Fibroblast of lung (primary cell): ENCODE measurements at regions not wholly inside any gene's neighbourhood (a gene's known extent, or its start where the extent isn't known, plus 50 kb on each side); places are given as distances from the start of the nearest gene placed in this dataset.

Experiments used
- EZH2 ChIP-seq: IDR thresholded peaks from 2 replicates; pipeline ENCODE4 v1.5.1; 2012; ENCODE audit warnings: low read length, control low read depth, mild to moderate bottlenecking; ENCODE audit errors: missing control alignments
- TF ChIP-seq, protein P1 (sequence below), 2 donors: IDR thresholded peaks in 1 of 2; conservative IDR thresholded peaks in 1 of 2; 1 replicate in 1 of 2; 2 replicates in 1 of 2; pipeline ENCODE4 v1.5.1; 2011 to 2012; ENCODE audit warnings: low read length in 2 of 2, control low read depth in 1 of 2, inconsistent platforms in 1 of 2, low read depth in 1 of 2, mild to moderate bottlenecking in 1 of 2

DNA sequence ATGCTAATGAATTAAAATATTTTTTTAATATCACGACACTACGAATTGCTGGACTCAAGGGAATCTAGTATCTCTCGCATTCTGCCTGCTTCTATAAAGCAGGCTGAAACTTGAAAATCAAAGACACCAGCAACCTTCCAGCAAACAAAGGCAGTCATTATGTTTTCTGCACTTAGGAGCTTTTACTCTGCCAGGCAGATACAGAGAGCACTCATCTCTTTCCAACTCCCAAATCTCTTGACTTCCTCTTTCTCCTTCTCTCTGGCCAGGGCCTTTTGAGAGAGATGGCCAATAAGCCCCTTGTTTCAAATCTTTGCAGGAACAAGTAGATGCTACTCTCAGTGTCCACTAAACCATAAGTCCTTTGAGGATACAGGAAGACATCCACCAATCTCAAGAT is 95.2 kb upstream of the KLF3 start:
- TF ChIP-seq, protein P1, sequence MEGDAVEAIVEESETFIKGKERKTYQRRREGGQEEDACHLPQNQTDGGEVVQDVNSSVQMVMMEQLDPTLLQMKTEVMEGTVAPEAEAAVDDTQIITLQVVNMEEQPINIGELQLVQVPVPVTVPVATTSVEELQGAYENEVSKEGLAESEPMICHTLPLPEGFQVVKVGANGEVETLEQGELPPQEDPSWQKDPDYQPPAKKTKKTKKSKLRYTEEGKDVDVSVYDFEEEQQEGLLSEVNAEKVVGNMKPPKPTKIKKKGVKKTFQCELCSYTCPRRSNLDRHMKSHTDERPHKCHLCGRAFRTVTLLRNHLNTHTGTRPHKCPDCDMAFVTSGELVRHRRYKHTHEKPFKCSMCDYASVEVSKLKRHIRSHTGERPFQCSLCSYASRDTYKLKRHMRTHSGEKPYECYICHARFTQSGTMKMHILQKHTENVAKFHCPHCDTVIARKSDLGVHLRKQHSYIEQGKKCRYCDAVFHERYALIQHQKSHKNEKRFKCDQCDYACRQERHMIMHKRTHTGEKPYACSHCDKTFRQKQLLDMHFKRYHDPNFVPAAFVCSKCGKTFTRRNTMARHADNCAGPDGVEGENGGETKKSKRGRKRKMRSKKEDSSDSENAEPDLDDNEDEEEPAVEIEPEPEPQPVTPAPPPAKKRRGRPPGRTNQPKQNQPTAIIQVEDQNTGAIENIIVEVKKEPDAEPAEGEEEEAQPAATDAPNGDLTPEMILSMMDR (conservative IDR thresholded peaks at IDR 0.05 in 1 of 2, IDR thresholded peaks at IDR 0.05 in 1 of 2; ENCODE audit: low read depth in 1 of 2, low read length in 2 of 2) = no peak
- no peak for TF ChIP-seq EZH2
